B cell (primary cell): ENCODE measurements at regions not wholly inside any gene's neighbourhood (a gene's known extent, or its start where the extent isn't known, plus 50 kb on each side); places are given as distances from the start of the nearest gene placed in this dataset.

Source experiments
- ATAC-seq: fragments of 200-7000 bp; cut with Tn5 transposase; one replicate; pipeline ENCODE4 v1.10.0; 2021; ENCODE audit warnings: low read depth, mild to moderate bottlenecking, moderate number of reproducible peaks, moderate library complexity
- CTCF ChIA-PET: fragments of 350-600 bp; sonication (Branson Sonifier 250); formaldehyde crosslinking; loops from one replicate; lab custom pipeline; 2021; ENCODE audit warnings: antibody characterized with exemption, inconsistent platforms; lab: Charles Lee
- POLR2A ChIA-PET: fragments of 350-600 bp; sonication (Branson Sonifier 250); formaldehyde crosslinking; loops from one replicate; lab custom pipeline; 2021; ENCODE audit warnings: antibody characterized with exemption; lab: Charles Lee
- DNase-seq: peaks from one replicate; pipeline ENCODE4 v3.0.0; 2013
- H2AFZ ChIP-seq: 2 replicates; pipeline ENCODE4 v1.6.1; 2012; ENCODE audit warnings: mild to moderate bottlenecking, low read depth, low read length; ENCODE audit not compliant: insufficient read depth, poor library complexity, severe bottlenecking
- H3K27ac ChIP-seq, 2 donors: 1 replicate in 1 of 2; 2 replicates in 1 of 2; pipeline ENCODE4 v1.5.1; 2012 to 2013; ENCODE audit warnings: low read length in 2 of 2, mild to moderate bottlenecking in 2 of 2, moderate library complexity in 1 of 2
- H3K27me3 ChIP-seq, 4 experiments: fragments of 200-600 bp in 1 of 4; sonication (generic) in 1 of 4; replicated peaks in 1 of 4; 1 replicate in 2 of 4; 2 replicates in 2 of 4; pipeline versions ENCODE4 v1.6.1 to v1.7.0; 2013 to 2016; ENCODE audit warnings: low read length in 3 of 4, mild to moderate bottlenecking in 2 of 4, mixed read lengths in 1 of 4, moderate library complexity in 1 of 4; ENCODE audit not compliant: insufficient read depth in 4 of 4, control insufficient read depth in 3 of 4; ENCODE audit errors: control extremely low read depth in 1 of 4
- H3K36me3 ChIP-seq, 2 experiments: replicated peaks in 1 of 2; 1 replicate in 1 of 2; 2 replicates in 1 of 2; pipeline versions ENCODE4 v1.6.1 to v1.7.1; 2013; ENCODE audit warnings: low read length in 1 of 2; ENCODE audit not compliant: insufficient read depth in 2 of 2, control insufficient read depth in 1 of 2; ENCODE audit errors: control extremely low read depth in 1 of 2, extremely low read depth in 1 of 2
- H3K4me1 ChIP-seq, 2 donors: fragments of 200-600 bp in 1 of 2; sonication (generic) in 1 of 2; 1 replicate in 1 of 2; 2 replicates in 1 of 2; pipeline versions ENCODE4 v1.5.1 to v1.6.1; 2013 to 2017; ENCODE audit warnings: low read length in 2 of 2; ENCODE audit not compliant: control insufficient read depth in 2 of 2, insufficient read depth in 2 of 2
- H3K4me2 ChIP-seq: replicated peaks from 2 replicates; pipeline ENCODE3; 2012; ENCODE audit warnings: mild to moderate bottlenecking, low read depth, low read length; ENCODE audit not compliant: poor library complexity, severe bottlenecking
- H3K4me3 ChIP-seq, 5 experiments: fragments of 200-600 bp in 1 of 5; sonication (generic) in 1 of 5; 1 replicate in 3 of 5; 2 replicates in 2 of 5; pipeline versions ENCODE4 v1.5.1 to v1.7.0; 2011 to 2016; ENCODE audit warnings: low read length in 4 of 5, mild to moderate bottlenecking in 4 of 5, low read depth in 2 of 5, control low read depth in 1 of 5, moderate library complexity in 1 of 5; ENCODE audit not compliant: insufficient read depth in 1 of 5; ENCODE audit errors: control extremely low read depth in 1 of 5, extremely low read depth in 1 of 5
- H3K79me2 ChIP-seq: fragments of 200-600 bp; sonication (generic); one replicate; pipeline ENCODE4 v1.6.0; 2016; ENCODE audit warnings: low read length; ENCODE audit not compliant: control insufficient read depth, insufficient read depth
- H3K9ac ChIP-seq: fragments of 200-600 bp; sonication (generic); 2 replicates; pipeline ENCODE4 v1.6.1; 2017; ENCODE audit warnings: mild to moderate bottlenecking, low read length, moderate library complexity
- H3K9me3 ChIP-seq, 3 donors: one replicate each; pipeline versions ENCODE4 v1.6.1 to v1.7.1; 2013; ENCODE audit warnings: low read length in 2 of 3; ENCODE audit not compliant: control insufficient read depth in 2 of 3, insufficient read depth in 1 of 3; ENCODE audit errors: control extremely low read depth in 1 of 3
- H4K20me1 ChIP-seq: 2 replicates; pipeline ENCODE4 v1.6.0; 2012; ENCODE audit warnings: mild to moderate bottlenecking, low read length; ENCODE audit not compliant: insufficient read depth, control insufficient read depth, poor library complexity, severe bottlenecking
- H3K27ac Mint-ChIP-seq: one replicate; pipeline ENCODE4 v1.8.0; 2021; ENCODE audit warnings: mixed read lengths
- H3K27me3 Mint-ChIP-seq: one replicate; pipeline ENCODE4 v1.8.0; 2021; ENCODE audit warnings: mixed read lengths
- H3K4me1 Mint-ChIP-seq: one replicate; pipeline ENCODE4 v1.8.0; 2021; ENCODE audit warnings: mixed read lengths
- H3K4me3 Mint-ChIP-seq: one replicate; pipeline ENCODE4 v1.8.0; 2021; ENCODE audit warnings: mixed read lengths
- H3K9me3 Mint-ChIP-seq: one replicate; pipeline ENCODE4 v1.8.0; 2022; ENCODE audit warnings: mixed read lengths; ENCODE audit not compliant: insufficient read depth
- EZH2 ChIP-seq: IDR thresholded peaks from 2 replicates; pipeline ENCODE4 v1.6.1; 2012; ENCODE audit warnings: borderline replicate concordance, low read depth, mild to moderate bottlenecking, moderate library complexity, low read length; ENCODE audit not compliant: insufficient read depth, poor library complexity, severe bottlenecking
- WGBS: methylation state at CpG from one replicate; pipeline ENCODE4 v1.1.5; 2013; ENCODE audit warnings: missing lambda C conversion rate; ENCODE audit not compliant: insufficient coverage; 5-methylcytosine and 5-hydroxymethylcytosine counted together
- intact Hi-C: fragments of 100-400 bp; cut with micrococcal nuclease; formaldehyde crosslinking; loops from one replicate; pipeline ENCODE4 v1.10.0; 2022
- TF ChIP-seq, protein P1 (sequence below): fragments of 200-600 bp; IDR thresholded peaks from one replicate; pipeline ENCODE4 v1.8.0; 2022; ENCODE audit warnings: antibody characterized with exemption, mild to moderate bottlenecking

DNA sequence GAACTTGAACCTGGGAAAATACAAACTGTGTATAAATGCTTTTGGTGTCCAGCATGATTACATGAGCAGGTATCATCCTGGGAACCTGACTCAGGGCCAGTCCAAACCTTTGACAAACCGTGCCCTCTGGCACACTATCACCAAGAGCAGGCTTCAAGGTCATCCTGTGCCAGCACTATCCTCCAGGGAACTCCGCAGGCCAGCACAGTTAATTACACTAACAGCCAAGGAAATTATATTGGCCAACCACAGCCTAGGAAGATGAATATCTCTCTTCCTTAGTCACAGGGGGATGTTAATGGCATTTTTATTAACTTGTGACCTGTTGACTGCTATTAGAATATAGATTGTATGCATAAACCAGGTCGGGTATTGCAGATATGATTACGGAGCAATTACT is 262.0 kb downstream of the TUSC7 start:
- H3K4me1 ChIP-seq, result no peaks in the 10 kb centered on the region
- no peak overlapping the region for H3K9ac ChIP-seq
- no peaks in the 10 kb centered on the region for H3K79me2 ChIP-seq
- POLR2A ChIA-PET, result no interaction called here
- no peak overlapping the region for H3K4me3 ChIP-seq
- Mint-ChIP-seq H3K4me3 (no peak overlapping the region), H3K9me3 (no peaks in the 10 kb centered on the region), H3K4me1 (no peaks in the 10 kb centered on the region), H3K27ac (no peak overlapping the region), H3K27me3 (no peaks in the 10 kb centered on the region)
- no peak overlapping the region for H2AFZ ChIP-seq
- intact Hi-C loops, result no loop called here
- H4K20me1 ChIP-seq, result no peaks in the 10 kb centered on the region
- H3K27me3 ChIP-seq, result no peaks in the 10 kb centered on the region
- H3K9me3 ChIP-seq, result no peaks in the 10 kb centered on the region
- ATAC-seq (no peak), DNase-seq (no peak)
- no peaks in the 10 kb centered on the region for H3K36me3 ChIP-seq
- H3K4me2 ChIP-seq, result no peak overlapping the region
- H3K27ac ChIP-seq, result no peak overlapping the region
- no peak for TF ChIP-seq EZH2
- TF ChIP-seq, protein P1, sequence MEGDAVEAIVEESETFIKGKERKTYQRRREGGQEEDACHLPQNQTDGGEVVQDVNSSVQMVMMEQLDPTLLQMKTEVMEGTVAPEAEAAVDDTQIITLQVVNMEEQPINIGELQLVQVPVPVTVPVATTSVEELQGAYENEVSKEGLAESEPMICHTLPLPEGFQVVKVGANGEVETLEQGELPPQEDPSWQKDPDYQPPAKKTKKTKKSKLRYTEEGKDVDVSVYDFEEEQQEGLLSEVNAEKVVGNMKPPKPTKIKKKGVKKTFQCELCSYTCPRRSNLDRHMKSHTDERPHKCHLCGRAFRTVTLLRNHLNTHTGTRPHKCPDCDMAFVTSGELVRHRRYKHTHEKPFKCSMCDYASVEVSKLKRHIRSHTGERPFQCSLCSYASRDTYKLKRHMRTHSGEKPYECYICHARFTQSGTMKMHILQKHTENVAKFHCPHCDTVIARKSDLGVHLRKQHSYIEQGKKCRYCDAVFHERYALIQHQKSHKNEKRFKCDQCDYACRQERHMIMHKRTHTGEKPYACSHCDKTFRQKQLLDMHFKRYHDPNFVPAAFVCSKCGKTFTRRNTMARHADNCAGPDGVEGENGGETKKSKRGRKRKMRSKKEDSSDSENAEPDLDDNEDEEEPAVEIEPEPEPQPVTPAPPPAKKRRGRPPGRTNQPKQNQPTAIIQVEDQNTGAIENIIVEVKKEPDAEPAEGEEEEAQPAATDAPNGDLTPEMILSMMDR, result no peak
- CTCF ChIA-PET, result no interaction called here
- 79% methylated on average over 4 of the region's 4 CpGs for WGBS

DNA sequence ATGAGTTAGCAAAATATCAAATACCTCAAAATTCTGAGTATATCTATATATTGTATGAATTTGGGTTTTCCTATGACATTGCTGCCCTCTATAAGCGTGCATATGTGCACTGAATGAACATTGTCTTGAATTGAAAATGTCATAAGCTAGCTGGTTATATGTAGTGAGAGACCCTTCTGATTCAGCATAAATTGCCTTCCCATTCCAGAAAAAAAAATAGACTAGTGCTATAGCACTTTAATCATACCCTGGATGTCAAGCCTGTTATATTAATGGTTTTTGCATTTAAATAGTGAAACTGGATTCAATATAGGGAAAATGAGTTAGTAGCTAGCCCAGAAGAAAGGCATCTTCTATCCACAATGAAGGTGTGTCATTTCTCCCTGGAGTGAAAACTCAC is 265.1 kb downstream of the TUSC7 start:
- H3K9me3 ChIP-seq, result no peaks in the 10 kb centered on the region
- no peak overlapping the region for H3K4me3 Mint-ChIP-seq
- no peaks in the 10 kb centered on the region for H3K36me3 ChIP-seq
- no peak overlapping the region for H3K9ac ChIP-seq
- WGBS, result no CpG with 5 or more reads among the region's 1 CpG
- H3K4me1 Mint-ChIP-seq, result no peaks in the 10 kb centered on the region
- intact Hi-C loops, result no loop called here
- no peak overlapping the region for H2AFZ ChIP-seq
- DNase-seq (no peak), ATAC-seq (no peak)
- H4K20me1 ChIP-seq, result no peaks in the 10 kb centered on the region
- H3K27ac ChIP-seq, result no peak overlapping the region
- H3K4me2 ChIP-seq, result no peak overlapping the region
- no peaks in the 10 kb centered on the region for H3K27me3 Mint-ChIP-seq
- no peaks in the 10 kb centered on the region for H3K9me3 Mint-ChIP-seq
- no peaks in the 10 kb centered on the region for H3K79me2 ChIP-seq
- H3K27ac Mint-ChIP-seq, result no peak overlapping the region
- H3K4me3 ChIP-seq, result no peak overlapping the region
- H3K4me1 ChIP-seq, result no peaks in the 10 kb centered on the region
- no peak for TF ChIP-seq EZH2
- TF ChIP-seq, protein P1, result no peak
- CTCF ChIA-PET, result no interaction called here
- no peaks in the 10 kb centered on the region for H3K27me3 ChIP-seq
- POLR2A ChIA-PET, result no interaction called here
